ENCODE measurements at regions not wholly inside any gene's neighbourhood (a gene's known extent, or its start where the extent isn't known, plus 50 kb on each side); places are given as distances from the start of the nearest gene placed in this dataset.

- DNase-seq (ENCODE audit: low read depth in 4 of 6, low spot score in 6 of 6): peak in 2 of 6 donors; percentile 76 to 96
Measured at GRCh38 chr11:70610566-70611565, 212.5 kb downstream of the CTTN start.

GRCh38 chr11:70611821-70612220 is 213.5 kb downstream of the CTTN start:
- Histone ChIP-seq H3K4me1 (ENCODE audit: control insufficient read depth, insufficient read depth, low read length) (peaks cover 76% of the 10 kb centered on the region), H3K36me3 (ENCODE audit: control insufficient read depth, insufficient read depth, low read length) (peaks cover 7% of the 10 kb centered on the region), H3K27ac (ENCODE audit: low read depth, low read length) (peak overlapping the region; percentile 78), H3K27me3 (ENCODE audit: control insufficient read depth, insufficient read depth, low read length) (no peaks in the 10 kb centered on the region), H3K9me3 (ENCODE audit: control insufficient read depth, insufficient read depth, low read length) (no peaks in the 10 kb centered on the region), H3K4me3 (ENCODE audit: low read depth, low read length) (no peak overlapping the region)
- 46% methylated on average over 14 of the region's 14 CpGs for WGBS (ENCODE audit: insufficient coverage)
- DNase-seq (ENCODE audit: low read depth in 4 of 6, low spot score in 6 of 6): peak in 1 of 6 donors; percentile 38

More at GRCh38 chr11:70610566-70611565, 212.5 kb downstream of the CTTN start:
- Histone ChIP-seq H3K4me1 (ENCODE audit: control insufficient read depth, insufficient read depth, low read length) (peaks cover 70% of the 10 kb centered on the region), H3K27me3 (ENCODE audit: control insufficient read depth, insufficient read depth, low read length) (no peaks in the 10 kb centered on the region), H3K27ac (ENCODE audit: low read depth, low read length) (peak overlapping the region; percentile 78), H3K9me3 (ENCODE audit: control insufficient read depth, insufficient read depth, low read length) (no peaks in the 10 kb centered on the region), H3K4me3 (ENCODE audit: low read depth, low read length) (no peak overlapping the region), H3K36me3 (ENCODE audit: control insufficient read depth, insufficient read depth, low read length) (no peaks in the 10 kb centered on the region)
- WGBS (ENCODE audit: insufficient coverage): 14% methylated on average over 18 of the region's 22 CpGs

GRCh38 chr11:70612459-70613141 is 214.3 kb downstream of the CTTN start:
- Histone ChIP-seq H3K36me3 (ENCODE audit: control insufficient read depth, insufficient read depth, low read length) (peaks cover 7% of the 10 kb centered on the region), H3K27me3 (ENCODE audit: control insufficient read depth, insufficient read depth, low read length) (no peaks in the 10 kb centered on the region), H3K4me1 (ENCODE audit: control insufficient read depth, insufficient read depth, low read length) (peaks cover 71% of the 10 kb centered on the region), H3K27ac (ENCODE audit: low read depth, low read length) (no peak overlapping the region), H3K4me3 (ENCODE audit: low read depth, low read length) (no peak overlapping the region), H3K9me3 (ENCODE audit: control insufficient read depth, insufficient read depth, low read length) (no peaks in the 10 kb centered on the region)
- DNase-seq (ENCODE audit: low read depth in 4 of 6, low spot score in 6 of 6): peak in 2 of 6 donors; percentile 46 to 73
- 60% methylated on average over 24 of the region's 24 CpGs for WGBS (ENCODE audit: insufficient coverage)

- Histone ChIP-seq H3K4me3 (ENCODE audit: low read depth, low read length) (no peak overlapping the region), H3K27ac (ENCODE audit: low read depth, low read length) (no peak overlapping the region), H3K4me1 (ENCODE audit: control insufficient read depth, insufficient read depth, low read length) (peaks cover 67% of the 10 kb centered on the region), H3K36me3 (ENCODE audit: control insufficient read depth, insufficient read depth, low read length) (peaks cover 7% of the 10 kb centered on the region), H3K9me3 (ENCODE audit: control insufficient read depth, insufficient read depth, low read length) (no peaks in the 10 kb centered on the region), H3K27me3 (ENCODE audit: control insufficient read depth, insufficient read depth, low read length) (no peaks in the 10 kb centered on the region)
- 86% methylated on average over 5 of the region's 7 CpGs for WGBS (ENCODE audit: insufficient coverage)
- no peak for DNase-seq (ENCODE audit: low read depth in 4 of 6, low spot score in 6 of 6)
Measured at GRCh38 chr11:70614034-70614681, 215.8 kb downstream of the CTTN start.

GRCh38 chr11:70615036-70615875 is 216.9 kb downstream of the CTTN start:
- no peak overlapping the region for H3K4me3 ChIP-seq (ENCODE audit: low read depth, low read length)
- peaks cover 67% of the 10 kb centered on the region for H3K4me1 ChIP-seq (ENCODE audit: control insufficient read depth, insufficient read depth, low read length)
- no peak for DNase-seq (ENCODE audit: low read depth in 4 of 6, low spot score in 6 of 6)
- H3K27me3 ChIP-seq (ENCODE audit: control insufficient read depth, insufficient read depth, low read length): no peaks in the 10 kb centered on the region
- peaks cover 7% of the 10 kb centered on the region for H3K36me3 ChIP-seq (ENCODE audit: control insufficient read depth, insufficient read depth, low read length)
- H3K9me3 ChIP-seq (ENCODE audit: control insufficient read depth, insufficient read depth, low read length): no peaks in the 10 kb centered on the region
- 100% methylated on average over 12 of the region's 18 CpGs for WGBS (ENCODE audit: insufficient coverage)
- H3K27ac ChIP-seq (ENCODE audit: low read depth, low read length): no peak overlapping the region

- DNase-seq (ENCODE audit: low read depth in 4 of 6, low spot score in 6 of 6): no peak
- H3K27ac ChIP-seq (ENCODE audit: low read depth, low read length): no peak overlapping the region
- peaks cover 9% of the 10 kb centered on the region for H3K36me3 ChIP-seq (ENCODE audit: control insufficient read depth, insufficient read depth, low read length)
- no peaks in the 10 kb centered on the region for H3K9me3 ChIP-seq (ENCODE audit: control insufficient read depth, insufficient read depth, low read length)
- 88% methylated on average over 7 of the region's 7 CpGs for WGBS (ENCODE audit: insufficient coverage)
- no peaks in the 10 kb centered on the region for H3K27me3 ChIP-seq (ENCODE audit: control insufficient read depth, insufficient read depth, low read length)
- peaks cover 62% of the 10 kb centered on the region for H3K4me1 ChIP-seq (ENCODE audit: control insufficient read depth, insufficient read depth, low read length)
- H3K4me3 ChIP-seq (ENCODE audit: low read depth, low read length): no peak overlapping the region
Measured at GRCh38 chr11:70616317-70616716, 218.0 kb downstream of the CTTN start.

GRCh38 chr11:70616938-70617654 is 218.8 kb downstream of the CTTN start:
- no peaks in the 10 kb centered on the region for H3K9me3 ChIP-seq (ENCODE audit: control insufficient read depth, insufficient read depth, low read length)
- peak in 1 of 6 donors; percentile 42 for DNase-seq (ENCODE audit: low read depth in 4 of 6, low spot score in 6 of 6)
- no peak overlapping the region for H3K4me3 ChIP-seq (ENCODE audit: low read depth, low read length)
- peaks cover 56% of the 10 kb centered on the region for H3K4me1 ChIP-seq (ENCODE audit: control insufficient read depth, insufficient read depth, low read length)
- no peaks in the 10 kb centered on the region for H3K27me3 ChIP-seq (ENCODE audit: control insufficient read depth, insufficient read depth, low read length)
- H3K27ac ChIP-seq (ENCODE audit: low read depth, low read length): no peak overlapping the region
- WGBS (ENCODE audit: insufficient coverage): 56% methylated on average over 11 of the region's 12 CpGs
- peaks cover 11% of the 10 kb centered on the region for H3K36me3 ChIP-seq (ENCODE audit: control insufficient read depth, insufficient read depth, low read length)

- Histone ChIP-seq H3K27ac (ENCODE audit: low read depth, low read length) (no peak overlapping the region), H3K9me3 (ENCODE audit: control insufficient read depth, insufficient read depth, low read length) (no peaks in the 10 kb centered on the region), H3K27me3 (ENCODE audit: control insufficient read depth, insufficient read depth, low read length) (no peaks in the 10 kb centered on the region), H3K36me3 (ENCODE audit: control insufficient read depth, insufficient read depth, low read length) (peaks cover 11% of the 10 kb centered on the region), H3K4me1 (ENCODE audit: control insufficient read depth, insufficient read depth, low read length) (peaks cover 44% of the 10 kb centered on the region), H3K4me3 (ENCODE audit: low read depth, low read length) (no peak overlapping the region)
- DNase-seq (ENCODE audit: low read depth in 4 of 6, low spot score in 6 of 6): peak in 1 of 6 donors; percentile 75
- 68% methylated on average over 22 of the region's 22 CpGs for WGBS (ENCODE audit: insufficient coverage)
Measured at GRCh38 chr11:70618431-70619101, 220.2 kb downstream of the CTTN start.
